Colonic mucosa (tissue), 4 donors: ENCODE measurements at regions not wholly inside any gene's neighbourhood (a gene's known extent, or its start where the extent isn't known, plus 50 kb on each side); places are given as distances from the start of the nearest gene placed in this dataset.

ENCODE experiments used
- DNase-seq: peaks from one replicate; pipeline ENCODE4 v3.0.0-alpha.2; 2020
- H3K27ac ChIP-seq: fragments of 200-600 bp; one replicate; pipeline ENCODE4 v1.8.0; 2021
- H3K27me3 ChIP-seq: fragments of 200-600 bp; one replicate; pipeline ENCODE4 v1.8.0; 2021
- H3K36me3 ChIP-seq: fragments of 200-600 bp; one replicate; pipeline ENCODE4 v1.8.0; 2021
- H3K4me1 ChIP-seq: fragments of 200-600 bp; one replicate; pipeline ENCODE4 v1.8.0; 2021; ENCODE audit warnings: mild to moderate bottlenecking
- H3K4me3 ChIP-seq: fragments of 200-600 bp; one replicate; pipeline ENCODE4 v1.8.0; 2021
- H3K9ac ChIP-seq, 2 donors: one replicate each; pipeline ENCODE4 v1.7.0; 2013; ENCODE audit warnings: control low read depth in 2 of 2, low read depth in 2 of 2, low read length in 2 of 2
- H3K9me3 ChIP-seq: fragments of 200-600 bp; one replicate; pipeline ENCODE4 v1.8.0; 2021
- CTCF ChIP-seq: fragments of 200-600 bp; IDR thresholded peaks from one replicate; pipeline ENCODE4 v1.8.0; 2022; ENCODE audit warnings: antibody characterized with exemption, mild to moderate bottlenecking
- intact Hi-C: fragments of 100-400 bp; cut with DNase I; formaldehyde crosslinking; loops from one replicate; pipeline ENCODE4 v1.14.1; 2022
- donor health status: healthy.
- donor health status: DM: no; HTN: no; CAD: no.
- donor health status: DM: no; HTN: no; CAD: no.

GRCh38 chr2:126975671-126976655 lies 77.3 kb downstream of the TEX51 start:
- TF ChIP-seq CTCF = no peak
- Histone ChIP-seq H3K27ac (no peak overlapping the region), H3K36me3 (no peaks in the 10 kb centered on the region), H3K27me3 (no peaks in the 10 kb centered on the region), H3K9ac (no peak overlapping the region), H3K4me1 (peaks cover 4% of the 10 kb centered on the region), H3K4me3 (no peak overlapping the region), H3K9me3 (no peaks in the 10 kb centered on the region)
- intact Hi-C loops = no loop called here
- DNase-seq = no peak

- intact Hi-C loops = no loop called here
- peaks cover 4% of the 10 kb centered on the region for H3K4me1 ChIP-seq
- DNase-seq = no peak
- no peaks in the 10 kb centered on the region for H3K9me3 ChIP-seq
- no peak overlapping the region for H3K4me3 ChIP-seq
- TF ChIP-seq CTCF = no peak
- no peaks in the 10 kb centered on the region for H3K27me3 ChIP-seq
- no peaks in the 10 kb centered on the region for H3K36me3 ChIP-seq
- no peak overlapping the region for H3K9ac ChIP-seq
- H3K27ac ChIP-seq = no peak overlapping the region
These were observed 78.1 kb downstream of the TEX51 start for GRCh38 chr2:126976721-126977328.

- DNase-seq = no peak
- Histone ChIP-seq H3K4me3 (no peak overlapping the region), H3K4me1 (no peaks in the 10 kb centered on the region), H3K9me3 (no peaks in the 10 kb centered on the region), H3K27ac (no peak overlapping the region), H3K27me3 (no peaks in the 10 kb centered on the region), H3K9ac (no peak overlapping the region), H3K36me3 (no peaks in the 10 kb centered on the region)
- TF ChIP-seq CTCF = no peak
- intact Hi-C loops = no loop called here
These were observed 79.6 kb downstream of the TEX51 start for GRCh38 chr2:126978333-126978732.

GRCh38 chr2:126979039-126980003 lies 80.6 kb downstream of the TEX51 start:
- DNase-seq = no peak
- no peak for TF ChIP-seq CTCF
- no peaks in the 10 kb centered on the region for H3K9me3 ChIP-seq

GRCh38 chr2:126981476-126981875 lies 82.8 kb downstream of the TEX51 start:
- Histone ChIP-seq H3K27me3 (no peaks in the 10 kb centered on the region), H3K27ac (no peak overlapping the region), H3K4me1 (no peaks in the 10 kb centered on the region), H3K4me3 (no peak overlapping the region), H3K36me3 (no peaks in the 10 kb centered on the region), H3K9me3 (no peaks in the 10 kb centered on the region), H3K9ac (no peak overlapping the region)
- intact Hi-C loops = no loop called here
- no peak for DNase-seq
- TF ChIP-seq CTCF = no peak

More at GRCh38 chr2:126979039-126980003, 80.6 kb downstream of the TEX51 start:
- no peaks in the 10 kb centered on the region for H3K4me1 ChIP-seq
- no peak overlapping the region for H3K27ac ChIP-seq
- no peaks in the 10 kb centered on the region for H3K36me3 ChIP-seq
- no peak overlapping the region for H3K9ac ChIP-seq
- intact Hi-C loops = no loop called here
- no peak overlapping the region for H3K4me3 ChIP-seq
- H3K27me3 ChIP-seq = no peaks in the 10 kb centered on the region
